SK-N-SH (cell line): ENCODE measurements at regions not wholly inside any gene's neighbourhood (a gene's known extent, or its start where the extent isn't known, plus 50 kb on each side); places are given as distances from the start of the nearest gene placed in this dataset.
A peak's percentile ranks its signal among the peaks of the same experiment; 100 is the strongest.

Experiments used
- CTCF ChIA-PET: fragments of 300-600, 350-600 bp; formaldehyde crosslinking; extraction: SDS; loops from one replicate; lab custom pipeline; 2021; lab: Yijun Ruan, JAX
- POLR2A ChIA-PET: fragments of 350-600 bp; sonication (Branson Sonifier 250); formaldehyde crosslinking; extraction: SDS; loops from one replicate; lab custom pipeline; 2020; ENCODE audit warnings: antibody characterized with exemption, inconsistent platforms; lab: Yijun Ruan, JAX
- DNase-seq: peaks from one replicate; pipeline ENCODE4 v3.0.0; 2012
- H2AFZ ChIP-seq: fragments of 200-600 bp; sonication (generic); 2 replicates; pipeline ENCODE4 v1.8.1; 2016; ENCODE audit warnings: antibody characterized with exemption, mild to moderate bottlenecking, low read depth
- H3F3A ChIP-seq: fragments of 200-600 bp; sonication (generic); replicated peaks from 2 replicates; pipeline ENCODE3; 2016; ENCODE audit warnings: antibody characterized with exemption, mild to moderate bottlenecking; ENCODE audit not compliant: insufficient read depth
- H3K27ac ChIP-seq, 2 experiments: fragments of 200-500 bp in 1 of 2; fragments of 200-600 bp in 1 of 2; sonication (Bioruptor generic) in 1 of 2; sonication (generic), shearing (Covaris generic) in 1 of 2; 2 replicates each; pipeline versions ENCODE4 v1.5.1 to v1.6.1; 2014 to 2016; ENCODE audit warnings: low read depth in 2 of 2, inconsistent platforms in 1 of 2, low read length in 1 of 2, mild to moderate bottlenecking in 1 of 2, mixed read lengths in 1 of 2
- H3K27me3 ChIP-seq: fragments of 200-600 bp; sonication (generic), shearing (Covaris generic); 2 replicates; pipeline ENCODE4 v1.6.1; 2016; ENCODE audit warnings: mixed run types; ENCODE audit not compliant: insufficient read depth
- H3K36me3 ChIP-seq, 2 experiments: fragments of 200-500 bp in 1 of 2; fragments of 200-600 bp in 1 of 2; sonication (Bioruptor generic) in 1 of 2; sonication (generic) in 1 of 2; replicated peaks in 1 of 2; 2 replicates each; pipeline versions ENCODE3 to v1.5.1; 2014 to 2016; ENCODE audit warnings: low read length in 1 of 2, mild to moderate bottlenecking in 1 of 2; ENCODE audit not compliant: insufficient read depth in 2 of 2, control insufficient read depth in 1 of 2
- H3K4me1 ChIP-seq, 2 experiments: fragments of 200-500 bp in 1 of 2; fragments of 200-600 bp in 1 of 2; sonication (Bioruptor generic) in 1 of 2; sonication (generic), shearing (Covaris generic) in 1 of 2; 2 replicates each; pipeline versions ENCODE4 v1.5.1 to v1.6.1; 2014 to 2016; ENCODE audit warnings: low read depth in 1 of 2, low read length in 1 of 2, mixed run types in 1 of 2; ENCODE audit not compliant: insufficient read depth in 2 of 2, control insufficient read depth in 1 of 2
- H3K4me2 ChIP-seq: fragments of 200-600 bp; sonication (generic), shearing (Covaris generic); 2 replicates; pipeline ENCODE4 v1.6.1; 2017; ENCODE audit warnings: mixed run types
- H3K4me3 ChIP-seq, 2 experiments: fragments of 200-500 bp in 1 of 2; fragments of 200-600 bp in 1 of 2; sonication (Bioruptor generic) in 1 of 2; sonication (generic), shearing (Covaris generic) in 1 of 2; 2 replicates each; pipeline versions ENCODE4 v1.5.1 to v1.8.1; 2014 to 2016; ENCODE audit warnings: low read depth in 2 of 2, inconsistent platforms in 1 of 2, low read length in 1 of 2, mild to moderate bottlenecking in 1 of 2, mixed read lengths in 1 of 2, moderate library complexity in 1 of 2
- H3K79me2 ChIP-seq: fragments of 200-600 bp; sonication (generic); 2 replicates; pipeline ENCODE4 v1.8.1; 2017; ENCODE audit warnings: mild to moderate bottlenecking; ENCODE audit not compliant: insufficient read depth
- H3K9ac ChIP-seq: fragments of 200-600 bp; sonication (generic); 2 replicates; pipeline ENCODE4 v1.6.1; 2017; ENCODE audit warnings: mixed run types
- H3K9me2 ChIP-seq: fragments of 200-600 bp; sonication (generic); 2 replicates; pipeline ENCODE4 v1.6.1; 2017; ENCODE audit warnings: mixed run types
- H3K9me3 ChIP-seq: fragments of 200-600 bp; sonication (generic); 2 replicates; pipeline ENCODE4 v1.6.1; 2017; ENCODE audit warnings: mixed run types, mild to moderate bottlenecking, moderate library complexity
- H4K20me1 ChIP-seq: fragments of 200-600 bp; sonication (generic); 2 replicates; pipeline ENCODE4 v1.6.1; 2017; ENCODE audit warnings: mild to moderate bottlenecking, mixed run types; ENCODE audit not compliant: insufficient read depth
- ELF1 ChIP-seq: IDR thresholded peaks from 2 replicates; pipeline ENCODE4 v1.4.0; 2012
- FOSL2 ChIP-seq: IDR thresholded peaks from 2 replicates; pipeline ENCODE4 v1.4.0; 2012; ENCODE audit warnings: low read depth, mild to moderate bottlenecking, moderate library complexity, borderline replicate concordance
- NFIC ChIP-seq: IDR thresholded peaks from 2 replicates; pipeline ENCODE4 v1.4.0; 2012; ENCODE audit warnings: borderline replicate concordance
- NRF1 ChIP-seq: IDR thresholded peaks from 2 replicates; pipeline ENCODE4 v1.6.1; 2012; ENCODE audit warnings: low read depth, mild to moderate bottlenecking, low read length
- POLR2AphosphoS5 ChIP-seq: IDR thresholded peaks from 2 replicates; pipeline ENCODE4 v1.6.1; 2012; ENCODE audit warnings: low read depth, low read length
- RAD21 ChIP-seq: IDR thresholded peaks from 2 replicates; pipeline ENCODE4 v1.6.1; 2012; ENCODE audit warnings: mild to moderate bottlenecking, low read length
- SIN3A ChIP-seq: IDR thresholded peaks from 2 replicates; pipeline ENCODE4 v1.6.1; 2012; ENCODE audit warnings: low read depth, mild to moderate bottlenecking, low read length, moderate library complexity, borderline replicate concordance
- SMC3 ChIP-seq: IDR thresholded peaks from 2 replicates; pipeline ENCODE4 v1.6.1; 2012; ENCODE audit warnings: low read depth, low read length, improper control_type of control experiment
- TCF12 ChIP-seq: IDR thresholded peaks from 2 replicates; pipeline ENCODE4 v1.4.0; 2012
- WGBS: methylation state at CpG from one replicate; pipeline ENCODE4 v1.1.6; 2017; ENCODE audit warnings: low lambda C conversion rate; 5-methylcytosine and 5-hydroxymethylcytosine counted together
- TF ChIP-seq, protein P1 (sequence below): fragments of 200-600 bp; sonication (generic); IDR thresholded peaks from 2 replicates; pipeline ENCODE4 v1.6.1; 2017; ENCODE audit warnings: antibody characterized with exemption, mild to moderate bottlenecking, moderate library complexity
- TF ChIP-seq, protein P2 (sequence below): IDR thresholded peaks from 2 replicates; pipeline ENCODE4; 2012
- TF ChIP-seq, protein P3 (sequence below): IDR thresholded peaks from 2 replicates; pipeline ENCODE4 v1.4.0; 2012; ENCODE audit warnings: low read depth, borderline replicate concordance

DNA sequence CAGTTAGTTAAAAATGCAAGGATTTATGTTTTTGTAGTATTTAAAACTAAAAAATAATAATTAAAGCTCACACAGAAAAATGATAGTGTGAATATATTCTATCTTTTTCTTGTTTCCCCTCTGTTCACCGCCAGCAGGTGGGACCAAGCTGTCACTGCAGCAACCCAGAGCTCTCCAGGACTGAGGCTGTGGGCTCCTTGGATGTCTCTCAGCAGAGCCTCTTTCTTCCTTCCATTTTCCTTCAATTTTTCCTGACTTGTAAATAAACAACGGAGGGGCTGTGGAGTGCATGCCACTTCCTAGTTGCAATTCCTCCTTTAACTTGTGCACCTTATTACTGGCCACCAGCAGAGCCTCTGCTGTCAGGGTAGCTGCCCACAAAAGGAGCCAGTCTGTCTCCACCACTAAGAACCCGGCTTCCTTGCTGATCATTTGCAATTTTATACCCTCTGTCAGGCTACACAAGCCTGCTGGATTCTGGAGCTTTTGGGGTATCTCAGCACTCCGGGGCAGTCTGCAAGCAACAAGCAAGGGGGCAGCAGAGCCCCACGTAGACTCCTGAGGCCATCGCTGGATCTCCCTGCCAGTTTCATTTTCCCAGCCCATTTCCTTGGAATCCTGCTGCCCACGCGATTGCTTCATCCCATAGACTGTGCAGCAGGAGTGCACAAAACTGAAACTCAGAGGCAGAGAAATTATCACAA, 1467.4 kb downstream of the C4orf33 start:
- H3K9me2 ChIP-seq = no peaks in the 10 kb centered on the region
- H3K36me3 ChIP-seq = no peaks in the 10 kb centered on the region
- POLR2A ChIA-PET = no interaction called here
- H2AFZ ChIP-seq = peak overlapping the region; percentile 70
- TF ChIP-seq POLR2AphosphoS5 (no peak), SMC3 (peak; percentile 65), NRF1 (no peak), RAD21 (peak; percentile 82)
- TF ChIP-seq, protein P1, sequence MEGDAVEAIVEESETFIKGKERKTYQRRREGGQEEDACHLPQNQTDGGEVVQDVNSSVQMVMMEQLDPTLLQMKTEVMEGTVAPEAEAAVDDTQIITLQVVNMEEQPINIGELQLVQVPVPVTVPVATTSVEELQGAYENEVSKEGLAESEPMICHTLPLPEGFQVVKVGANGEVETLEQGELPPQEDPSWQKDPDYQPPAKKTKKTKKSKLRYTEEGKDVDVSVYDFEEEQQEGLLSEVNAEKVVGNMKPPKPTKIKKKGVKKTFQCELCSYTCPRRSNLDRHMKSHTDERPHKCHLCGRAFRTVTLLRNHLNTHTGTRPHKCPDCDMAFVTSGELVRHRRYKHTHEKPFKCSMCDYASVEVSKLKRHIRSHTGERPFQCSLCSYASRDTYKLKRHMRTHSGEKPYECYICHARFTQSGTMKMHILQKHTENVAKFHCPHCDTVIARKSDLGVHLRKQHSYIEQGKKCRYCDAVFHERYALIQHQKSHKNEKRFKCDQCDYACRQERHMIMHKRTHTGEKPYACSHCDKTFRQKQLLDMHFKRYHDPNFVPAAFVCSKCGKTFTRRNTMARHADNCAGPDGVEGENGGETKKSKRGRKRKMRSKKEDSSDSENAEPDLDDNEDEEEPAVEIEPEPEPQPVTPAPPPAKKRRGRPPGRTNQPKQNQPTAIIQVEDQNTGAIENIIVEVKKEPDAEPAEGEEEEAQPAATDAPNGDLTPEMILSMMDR = peak; percentile 62
- TF ChIP-seq, protein P2, sequence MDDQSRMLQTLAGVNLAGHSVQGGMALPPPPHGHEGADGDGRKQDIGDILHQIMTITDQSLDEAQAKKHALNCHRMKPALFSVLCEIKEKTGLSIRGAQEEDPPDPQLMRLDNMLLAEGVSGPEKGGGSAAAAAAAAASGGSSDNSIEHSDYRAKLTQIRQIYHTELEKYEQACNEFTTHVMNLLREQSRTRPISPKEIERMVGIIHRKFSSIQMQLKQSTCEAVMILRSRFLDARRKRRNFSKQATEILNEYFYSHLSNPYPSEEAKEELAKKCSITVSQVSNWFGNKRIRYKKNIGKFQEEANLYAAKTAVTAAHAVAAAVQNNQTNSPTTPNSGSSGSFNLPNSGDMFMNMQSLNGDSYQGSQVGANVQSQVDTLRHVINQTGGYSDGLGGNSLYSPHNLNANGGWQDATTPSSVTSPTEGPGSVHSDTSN = no peak
- H3K4me1 ChIP-seq = peaks cover 3 to 4% of the 10 kb centered on the region in 2 experiments; a peak in 2 of 4 replicates
- H3K27ac ChIP-seq = no peak overlapping the region
- CTCF ChIA-PET = interaction anchor here (0.6 to 2.7 kb wide), 16 partner anchors 9 to 1201 kb away, joined by 3 to 8 read pairs (median 4); no protein-coding TSS in a partner anchor
- DNase-seq = peak; percentile 34
- no peaks in the 10 kb centered on the region for H3F3A ChIP-seq
- H3K79me2 ChIP-seq = no peaks in the 10 kb centered on the region
- peak overlapping the region; percentile 39 to 71 for H3K4me3 ChIP-seq
- H3K4me2 ChIP-seq = peak overlapping the region; percentile 85
- no peaks in the 10 kb centered on the region for H4K20me1 ChIP-seq
- no peaks in the 10 kb centered on the region for H3K9me3 ChIP-seq
- no peaks in the 10 kb centered on the region for H3K27me3 ChIP-seq
- WGBS = 1% methylated on average over 8 of the region's 8 CpGs
- no peak overlapping the region; the same call in 1 of the 2 replicates for H3K9ac ChIP-seq

DNA sequence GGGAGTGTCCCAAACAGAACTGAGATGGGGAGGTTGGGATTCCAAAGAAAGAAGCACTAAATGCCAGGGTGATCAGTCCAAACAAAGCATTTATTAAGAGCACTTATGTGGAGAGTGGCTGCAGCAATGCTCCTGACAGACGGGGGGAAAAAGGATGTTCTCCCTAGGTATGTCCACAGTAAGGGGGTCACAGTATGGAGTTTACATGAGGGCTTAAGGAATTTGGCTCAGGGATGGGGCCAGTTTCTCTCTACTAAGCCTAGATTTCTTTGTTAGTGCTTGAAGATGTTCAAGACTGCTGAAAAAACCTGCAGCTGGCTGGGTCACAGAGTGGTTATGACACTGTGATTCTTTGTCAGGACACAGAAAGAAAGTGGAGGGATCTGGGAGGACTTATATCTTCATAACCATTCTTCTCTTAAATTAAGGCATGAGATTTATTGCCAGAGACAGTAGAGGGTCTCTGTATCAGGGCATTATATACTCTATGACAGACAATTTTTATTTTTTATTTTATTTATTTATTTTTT, 1468.0 kb downstream of the C4orf33 start:
- Histone ChIP-seq H3K27me3 (no peaks in the 10 kb centered on the region), H3K27ac (no peak overlapping the region), H3K4me1 (peaks cover 3 to 4% of the 10 kb centered on the region in 2 experiments; a peak in 2 of 4 replicates), H3K4me3 (peak overlapping the region; percentile 39 to 71), H3K9me2 (no peaks in the 10 kb centered on the region), H3K9me3 (no peaks in the 10 kb centered on the region), H4K20me1 (no peaks in the 10 kb centered on the region), H2AFZ (peak overlapping the region; percentile 70), H3K4me2 (peak overlapping the region; percentile 85), H3K9ac (no peak overlapping the region; the same call in 1 of the 2 replicates), H3K79me2 (no peaks in the 10 kb centered on the region), H3F3A (no peaks in the 10 kb centered on the region), H3K36me3 (no peaks in the 10 kb centered on the region)
- POLR2A ChIA-PET = no interaction called here
- TF ChIP-seq, protein P2 = no peak
- TF ChIP-seq TCF12 (no peak), FOSL2 (no peak), SIN3A (no peak), NFIC (no peak), ELF1 (no peak)
- TF ChIP-seq, protein P3, sequence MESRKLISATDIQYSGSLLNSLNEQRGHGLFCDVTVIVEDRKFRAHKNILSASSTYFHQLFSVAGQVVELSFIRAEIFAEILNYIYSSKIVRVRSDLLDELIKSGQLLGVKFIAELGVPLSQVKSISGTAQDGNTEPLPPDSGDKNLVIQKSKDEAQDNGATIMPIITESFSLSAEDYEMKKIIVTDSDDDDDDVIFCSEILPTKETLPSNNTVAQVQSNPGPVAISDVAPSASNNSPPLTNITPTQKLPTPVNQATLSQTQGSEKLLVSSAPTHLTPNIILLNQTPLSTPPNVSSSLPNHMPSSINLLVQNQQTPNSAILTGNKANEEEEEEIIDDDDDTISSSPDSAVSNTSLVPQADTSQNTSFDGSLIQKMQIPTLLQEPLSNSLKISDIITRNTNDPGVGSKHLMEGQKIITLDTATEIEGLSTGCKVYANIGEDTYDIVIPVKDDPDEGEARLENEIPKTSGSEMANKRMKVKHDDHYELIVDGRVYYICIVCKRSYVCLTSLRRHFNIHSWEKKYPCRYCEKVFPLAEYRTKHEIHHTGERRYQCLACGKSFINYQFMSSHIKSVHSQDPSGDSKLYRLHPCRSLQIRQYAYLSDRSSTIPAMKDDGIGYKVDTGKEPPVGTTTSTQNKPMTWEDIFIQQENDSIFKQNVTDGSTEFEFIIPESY = no peak
- TF ChIP-seq, protein P1 = no peak; the same call in 1 of the 2 replicates
- no peak for DNase-seq
- CTCF ChIA-PET = interaction anchor here (0.7 to 2.7 kb wide), 8 partner anchors 8 to 1201 kb away, joined by 3 to 8 read pairs (median 4); no protein-coding TSS in a partner anchor
- 7% methylated on average over 1 of the region's 1 CpG for WGBS
